ENCODE measurements at regions not wholly inside any gene's neighbourhood (a gene's known extent, or its start where the extent isn't known, plus 50 kb on each side); places are given as distances from the start of the nearest gene placed in this dataset.

- no peak for TF ChIP-seq CTCF (IDR thresholded peaks at IDR 0.05)
- no peak for TF ChIP-seq POLR2AphosphoS5 (IDR thresholded peaks at IDR 0.05)
- TF ChIP-seq EP300 (IDR thresholded peaks at IDR 0.05) = no peak
- TF ChIP-seq POLR2A (IDR thresholded peaks at IDR 0.05) = no peak
Measured at GRCh38 chr11:23988381-23989006, 508.4 kb upstream of the LUZP2 start.

Measured in stomach (tissue), 4 donors.